HG03571 (cell line): ENCODE measurements at regions not wholly inside any gene's neighbourhood (a gene's known extent, or its start where the extent isn't known, plus 50 kb on each side); places are given as distances from the start of the nearest gene placed in this dataset.

Experiments
- ATAC-seq: cut with Tn5 transposase; IDR thresholded peaks from one replicate; pipeline ENCODE4 v1.9.1; 2021; ENCODE audit not compliant: unreplicated experiment

GRCh38 chr14:66388516-66388915 lies 97.7 kb upstream of the CCDC196 start:
- no peak for ATAC-seq

GRCh38 chr14:66389481-66389880 lies 96.7 kb upstream of the CCDC196 start:
- no peak for ATAC-seq

GRCh38 chr14:66395300-66395699 lies 90.9 kb upstream of the CCDC196 start:
- no peak for ATAC-seq

DNA sequence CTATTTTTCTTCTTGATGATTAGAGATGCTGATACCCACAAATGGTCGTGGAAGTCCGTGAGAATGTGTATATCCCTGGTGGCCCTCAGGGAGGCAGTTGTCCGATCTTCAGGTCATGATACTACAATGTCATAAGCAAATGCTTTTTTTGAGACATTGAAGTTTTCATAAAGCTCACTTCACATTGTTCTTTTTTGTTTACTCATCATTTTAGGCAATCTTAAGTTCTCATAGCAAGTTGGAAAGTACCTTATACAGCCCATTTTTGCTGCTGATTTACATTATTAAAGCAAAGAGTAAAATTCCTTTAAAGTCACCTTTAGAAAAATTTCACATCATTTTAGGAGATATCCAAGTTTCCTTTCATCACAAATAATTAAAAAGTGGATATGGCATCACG lies 90.0 kb upstream of the CCDC196 start:
- ATAC-seq = no peak

DNA sequence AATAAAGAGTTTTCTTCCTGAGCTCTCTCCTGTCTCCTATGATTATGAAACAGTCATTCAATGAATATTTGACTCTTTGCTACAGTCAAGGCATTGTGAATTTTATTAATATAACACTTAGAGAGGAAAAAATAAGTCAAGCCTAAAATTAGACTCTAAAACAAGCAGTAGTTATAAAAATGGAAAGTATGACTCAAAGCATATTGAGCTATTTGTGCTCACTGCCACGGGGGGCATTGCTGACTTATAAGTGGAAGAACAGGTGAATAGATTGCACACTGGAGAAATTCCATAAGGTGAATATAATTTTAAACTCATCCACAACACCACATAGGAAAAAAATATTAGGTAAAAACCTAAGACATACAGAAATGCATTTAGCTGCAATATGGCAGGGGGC lies 87.7 kb upstream of the CCDC196 start:
- ATAC-seq = no peak

DNA sequence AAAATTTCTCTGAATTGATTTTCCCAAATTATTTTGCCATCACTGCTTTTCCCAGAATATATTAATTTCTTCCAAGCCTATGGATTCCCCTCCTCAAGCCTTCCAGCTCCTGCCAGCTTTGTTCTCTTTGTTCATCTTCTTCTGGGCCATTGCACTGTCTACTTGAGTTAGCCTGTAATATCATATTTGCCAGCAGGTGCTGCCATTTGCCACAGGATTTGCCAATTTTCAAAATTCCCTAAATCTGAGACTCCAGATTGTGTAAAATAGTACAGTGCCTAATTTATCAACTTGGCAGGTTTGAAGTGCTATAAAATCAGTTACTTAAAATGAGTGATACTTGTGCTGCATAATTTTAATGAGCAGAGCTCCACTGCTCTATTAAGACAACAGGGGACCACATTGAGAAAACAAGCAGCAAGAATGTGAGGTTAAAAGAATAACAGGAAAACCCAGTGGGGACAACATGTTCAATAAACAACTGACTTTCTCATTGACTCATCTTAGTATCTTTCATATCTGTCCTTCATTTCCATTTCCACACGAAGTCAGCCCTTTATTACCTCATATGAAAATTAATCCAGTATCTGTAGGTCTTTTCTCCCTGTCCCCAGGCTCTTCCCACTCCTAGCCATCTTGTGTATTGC lies 84.6 kb upstream of the CCDC196 start:
- ATAC-seq = no peak

DNA sequence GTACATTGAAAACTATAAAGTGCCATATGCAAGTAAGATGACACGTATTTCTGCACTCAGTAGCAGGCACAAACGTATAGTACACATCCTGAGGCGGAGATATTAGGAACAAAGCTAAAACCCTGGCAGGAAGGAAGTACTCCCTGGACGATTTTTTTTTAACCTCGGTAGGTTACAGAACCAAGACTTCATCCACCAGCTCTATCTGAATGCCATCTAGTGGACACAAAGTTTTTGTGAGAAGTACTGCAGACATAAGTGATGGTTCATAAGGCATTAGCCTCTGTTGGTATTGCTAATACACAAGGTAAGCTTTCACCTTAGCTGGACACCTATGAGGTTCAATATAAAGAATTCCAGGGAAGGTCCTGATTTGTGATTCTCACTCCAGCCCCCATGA lies 83.0 kb upstream of the CCDC196 start:
- no peak for ATAC-seq

DNA sequence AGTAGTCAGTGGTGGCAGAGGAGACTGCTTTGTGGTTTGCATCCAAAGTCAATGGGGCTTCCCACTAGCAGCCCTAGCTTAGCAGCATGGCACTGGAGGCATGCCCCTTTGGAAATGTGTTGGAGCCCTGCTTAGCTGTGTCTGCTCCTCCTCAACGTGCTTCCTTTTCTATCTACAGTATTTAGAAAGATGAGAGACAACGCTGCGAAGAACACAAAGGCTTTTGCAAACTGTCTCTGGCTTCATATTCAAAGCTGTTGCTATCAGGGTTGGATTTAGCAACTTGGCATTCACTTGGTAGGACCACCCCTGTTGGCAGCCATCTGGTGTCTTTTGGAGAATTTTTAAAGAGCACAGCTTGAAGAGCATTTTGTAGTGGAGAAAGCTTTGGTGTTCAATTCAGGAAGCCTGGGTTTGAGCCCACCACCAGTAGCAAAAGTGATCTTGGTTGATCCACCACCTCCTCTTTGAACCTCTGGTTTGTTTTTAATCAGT lies 82.1 kb upstream of the CCDC196 start:
- ATAC-seq = no peak

- no peak for ATAC-seq
Measured at GRCh38 chr14:66405158-66405557, 81.0 kb upstream of the CCDC196 start.

GRCh38 chr14:66413901-66414300 lies 72.3 kb upstream of the CCDC196 start:
- no peak for ATAC-seq

DNA sequence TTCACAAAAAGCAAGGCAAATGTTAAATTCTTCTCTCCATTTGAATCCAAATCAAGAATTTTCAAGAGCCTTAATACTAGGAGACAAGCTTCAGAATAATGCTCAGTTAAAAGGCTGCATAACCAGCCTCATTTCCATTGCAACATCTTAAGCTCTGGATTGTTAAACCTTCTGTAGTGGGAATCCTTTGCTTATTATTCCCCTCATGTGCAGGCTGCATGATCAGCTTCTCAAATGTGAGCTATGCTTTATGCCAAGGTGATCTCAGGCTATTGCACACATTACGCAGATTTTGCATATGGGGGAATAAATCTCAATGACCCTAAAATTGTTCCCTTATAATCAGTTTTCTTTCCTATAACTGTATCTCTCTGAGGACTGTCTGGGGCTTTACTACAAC lies 71.7 kb upstream of the CCDC196 start:
- no peak for ATAC-seq

DNA sequence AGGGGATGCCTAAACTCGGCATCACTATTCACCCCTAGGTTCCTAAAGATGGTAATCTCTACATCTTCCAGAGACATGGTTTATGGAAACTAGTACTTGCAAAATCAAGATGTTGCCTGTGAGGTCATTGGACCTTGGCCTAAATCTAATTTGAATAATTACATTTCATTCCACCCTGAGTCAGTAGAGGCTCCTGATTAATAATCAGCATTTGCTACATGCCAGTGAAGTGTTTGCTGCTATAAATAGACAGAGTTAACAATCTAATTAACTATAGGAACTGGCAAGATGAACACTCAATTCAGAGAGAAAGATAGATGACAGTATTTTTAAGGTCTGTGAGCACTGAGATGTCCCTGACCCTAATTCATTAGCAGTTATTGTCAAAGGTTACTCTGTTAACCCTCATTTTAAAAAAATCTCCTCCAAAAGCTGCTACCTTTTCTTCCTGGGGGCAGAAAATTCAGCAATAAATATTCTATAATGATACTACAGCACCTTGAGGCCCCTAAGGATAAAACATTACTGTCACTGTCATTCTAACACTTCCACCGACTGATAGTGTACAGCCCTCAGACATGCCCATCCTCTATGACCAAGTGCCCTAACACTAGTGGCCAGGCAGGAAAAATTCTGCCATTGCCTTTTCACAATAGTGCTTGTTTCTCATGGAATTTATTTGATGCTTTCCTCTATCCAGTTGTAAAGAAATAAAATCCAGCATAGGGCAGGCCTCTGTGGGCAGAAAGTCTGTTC lies 65.7 kb upstream of the CCDC196 start:
- no peak for ATAC-seq

DNA sequence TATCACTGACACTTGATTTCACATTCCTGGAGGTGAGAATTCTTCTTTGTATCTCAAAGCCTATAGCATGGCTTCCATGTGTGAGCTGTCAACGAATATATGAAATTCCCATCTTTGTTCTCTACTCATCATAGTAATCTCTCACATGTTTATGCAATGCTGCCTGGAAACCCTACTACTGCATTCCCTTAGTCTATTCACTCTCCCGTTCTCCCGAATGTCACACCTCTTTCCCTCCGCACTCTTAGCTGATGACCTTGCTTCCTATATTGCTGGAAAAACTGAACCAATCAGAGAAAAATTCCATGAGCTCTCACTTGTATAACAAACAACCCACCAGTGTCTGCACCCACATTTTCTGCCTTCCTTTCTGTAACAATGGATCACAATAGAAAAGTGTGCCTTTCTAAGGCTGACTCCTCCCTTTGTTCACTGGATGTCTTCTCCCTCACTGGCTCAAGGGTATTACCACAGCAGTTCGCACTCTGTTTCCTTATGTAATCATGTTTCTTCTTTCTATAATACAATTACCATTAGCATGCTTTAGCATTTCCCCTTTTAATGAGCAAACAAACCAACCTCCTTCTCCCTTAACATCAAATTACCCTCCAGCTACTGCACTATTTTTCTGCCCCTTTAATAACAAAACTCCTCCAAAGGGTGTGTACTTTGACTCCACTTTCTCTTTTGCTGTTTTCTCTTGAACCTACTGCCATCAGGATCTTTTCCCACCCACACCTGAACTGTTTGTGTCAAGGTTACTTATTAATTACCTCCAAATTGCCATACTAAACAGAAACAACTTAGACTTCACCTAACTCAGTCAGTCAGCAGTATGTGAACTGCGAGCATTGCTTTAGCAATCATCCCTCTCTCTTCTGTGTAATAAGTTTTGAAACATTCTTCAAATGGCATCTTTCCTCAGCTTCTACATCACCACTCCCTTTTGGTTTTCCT lies 63.9 kb upstream of the CCDC196 start:
- no peak for ATAC-seq

DNA sequence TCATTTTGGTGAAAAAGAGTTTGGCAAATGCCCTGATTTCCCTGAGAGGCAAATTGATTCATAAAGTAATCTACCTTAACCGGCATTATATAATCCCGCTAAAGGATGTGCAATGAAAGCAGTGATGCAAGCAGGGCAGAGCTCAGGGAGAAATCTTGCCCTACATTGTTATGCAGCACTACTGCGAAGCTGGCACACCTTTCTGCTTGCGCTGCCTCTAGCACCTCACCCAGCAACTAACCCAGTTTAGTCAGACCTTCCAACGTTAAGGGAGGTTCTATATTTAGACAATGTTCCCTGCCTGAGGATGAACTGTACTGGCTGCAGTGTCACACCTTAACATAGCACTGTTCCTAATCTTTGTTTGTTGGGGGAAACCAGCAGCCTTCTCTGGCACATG lies 60.8 kb upstream of the CCDC196 start:
- no peak for ATAC-seq

- ATAC-seq = no peak
Measured at GRCh38 chr14:66426451-66426850, 59.7 kb upstream of the CCDC196 start.

GRCh38 chr14:66432334-66432733 lies 53.8 kb upstream of the CCDC196 start:
- ATAC-seq = no peak

- ATAC-seq = no peak
Measured at GRCh38 chr14:66434464-66434863, 51.7 kb upstream of the CCDC196 start.

- ATAC-seq = no peak
Measured at GRCh38 chr14:66435683-66436082, 50.5 kb upstream of the CCDC196 start.
